SIG-M5 treated with dmso at 0.1 percent for 504 hours (cell line): ENCODE measurements at regions not wholly inside any gene's neighbourhood (a gene's known extent, or its start where the extent isn't known, plus 50 kb on each side); places are given as distances from the start of the nearest gene placed in this dataset.
"Not testable (repeated sequence)": the region's sequence is repeated elsewhere in the genome, so short reads cannot be mapped to it uniquely, and the experiment has no call there.

ENCODE experiments used
- DNase-seq: peaks from one replicate; lab custom pipeline; 2025; ENCODE audit not compliant: unreplicated experiment; lab: John Stamatoyannopoulos, UW

GRCh38 chr16:35102780-35103403 is 1643.5 kb downstream of the TP53TG3F start:
- no peak for DNase-seq

- not testable (repeated sequence) for DNase-seq
Measured at GRCh38 chr16:35111772-35112171, 1652.4 kb downstream of the TP53TG3F start.

- DNase-seq: no peak
Measured at GRCh38 chr16:35131429-35131828, 1672.0 kb downstream of the TP53TG3F start.

- DNase-seq: no peak
Measured at GRCh38 chr16:35134471-35134870, 1675.1 kb downstream of the TP53TG3F start.

GRCh38 chr16:35140293-35140986 is 1681.0 kb downstream of the TP53TG3F start:
- no peak for DNase-seq

- no peak for DNase-seq
Measured at GRCh38 chr16:35141303-35141702, 1681.9 kb downstream of the TP53TG3F start.

GRCh38 chr16:35142147-35142808 is 1682.9 kb downstream of the TP53TG3F start:
- DNase-seq: no peak

GRCh38 chr16:35142809-35143192 is 1683.4 kb downstream of the TP53TG3F start:
- DNase-seq: no peak

GRCh38 chr16:35144212-35144932 is 1685.0 kb downstream of the TP53TG3F start:
- DNase-seq: no peak

- DNase-seq: no peak
Measured at GRCh38 chr16:35146031-35146710, 1686.8 kb downstream of the TP53TG3F start.

GRCh38 chr16:35146723-35147458 is 1687.5 kb downstream of the TP53TG3F start:
- DNase-seq: no peak

GRCh38 chr16:35147556-35148504 is 1688.4 kb downstream of the TP53TG3F start:
- no peak for DNase-seq

- no peak for DNase-seq
Measured at GRCh38 chr16:35148748-35149147, 1689.3 kb downstream of the TP53TG3F start.

- DNase-seq: no peak
Measured at GRCh38 chr16:35149550-35149949, 1690.1 kb downstream of the TP53TG3F start.

- no peak for DNase-seq
Measured at GRCh38 chr16:35150805-35151312, 1691.4 kb downstream of the TP53TG3F start.

- no peak for DNase-seq
Measured at GRCh38 chr16:35152067-35152627, 1692.7 kb downstream of the TP53TG3F start.

- DNase-seq: no peak
Measured at GRCh38 chr16:35154627-35155026, 1695.2 kb downstream of the TP53TG3F start.

- not testable (repeated sequence) for DNase-seq
Measured at GRCh38 chr16:35157549-35157948, 1698.1 kb downstream of the TP53TG3F start.

GRCh38 chr16:35169324-35169723 is 1709.9 kb downstream of the TP53TG3F start:
- not testable (repeated sequence) for DNase-seq
